DMS53 (cell line): ENCODE measurements at regions not wholly inside any gene's neighbourhood (a gene's known extent, or its start where the extent isn't known, plus 50 kb on each side); places are given as distances from the start of the nearest gene placed in this dataset.
A peak's percentile ranks its signal among the peaks of the same experiment; 100 is the strongest.
"Not testable (repeated sequence)": the region's sequence is repeated elsewhere in the genome, so short reads cannot be mapped to it uniquely, and the experiment has no call there.

ENCODE experiments used
- DNase-seq: peaks from one replicate; lab custom pipeline; 2025; lab: John Stamatoyannopoulos, UW

DNA sequence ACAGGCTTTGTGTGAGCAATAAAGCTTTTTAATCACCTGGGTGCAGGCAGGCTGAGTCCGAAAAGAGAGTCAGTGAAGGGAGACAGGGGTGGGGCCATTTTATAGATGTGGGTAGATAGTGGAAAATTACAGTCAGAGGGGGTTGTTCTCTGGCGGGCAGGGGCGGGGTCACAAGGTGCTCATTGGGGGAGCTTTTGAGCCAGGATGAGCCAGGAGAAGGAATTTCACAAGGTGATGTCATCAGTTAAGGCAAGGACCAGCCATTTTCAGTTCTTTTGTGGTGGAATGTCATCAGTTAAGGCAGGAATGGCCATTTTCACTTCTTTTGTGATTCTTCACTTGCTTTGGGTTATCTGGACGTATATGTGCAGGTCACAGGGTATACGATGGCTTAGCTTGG lies 571.3 kb upstream of the PCDH7 start:
- not testable (repeated sequence) for DNase-seq

DNA sequence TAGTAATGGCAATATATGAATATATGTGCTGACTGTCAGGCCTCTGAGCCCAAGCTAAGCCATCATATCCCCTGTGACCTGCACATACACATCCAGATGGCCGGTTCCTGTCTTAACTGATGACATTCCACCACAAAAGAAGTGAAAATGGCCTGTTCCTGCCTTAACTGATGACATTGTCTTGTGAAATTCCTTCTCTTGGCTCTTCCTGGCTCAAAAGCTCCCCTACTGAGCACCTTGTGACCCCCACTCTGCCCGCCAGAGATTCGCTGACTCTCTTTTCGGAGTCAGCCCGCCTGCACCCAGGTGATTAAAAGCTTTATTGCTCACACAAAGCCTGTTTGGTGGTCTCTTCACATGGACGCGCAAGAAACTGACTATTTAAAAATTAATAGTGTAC lies 570.6 kb upstream of the PCDH7 start:
- not testable (repeated sequence) for DNase-seq

DNA sequence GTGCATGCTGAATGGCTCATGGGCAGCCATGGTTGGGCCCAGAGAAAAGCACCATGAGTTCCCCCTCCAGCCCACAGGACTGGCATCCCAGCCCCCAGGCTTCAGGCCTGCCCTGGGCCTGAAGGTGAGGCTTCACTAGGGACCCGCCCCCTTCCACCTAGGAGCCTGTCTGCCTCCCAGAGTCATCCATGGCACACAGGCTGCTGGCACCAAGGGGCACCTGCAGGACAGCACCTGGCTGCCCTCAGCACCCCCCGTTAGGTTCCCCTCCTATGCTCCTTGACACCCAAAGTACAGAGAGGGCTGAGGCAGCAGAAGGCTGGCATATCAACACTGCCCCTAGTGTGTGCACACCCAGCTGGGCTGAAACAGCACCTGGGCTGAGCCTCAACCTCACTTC lies 566.7 kb upstream of the PCDH7 start:
- no peak for DNase-seq

DNA sequence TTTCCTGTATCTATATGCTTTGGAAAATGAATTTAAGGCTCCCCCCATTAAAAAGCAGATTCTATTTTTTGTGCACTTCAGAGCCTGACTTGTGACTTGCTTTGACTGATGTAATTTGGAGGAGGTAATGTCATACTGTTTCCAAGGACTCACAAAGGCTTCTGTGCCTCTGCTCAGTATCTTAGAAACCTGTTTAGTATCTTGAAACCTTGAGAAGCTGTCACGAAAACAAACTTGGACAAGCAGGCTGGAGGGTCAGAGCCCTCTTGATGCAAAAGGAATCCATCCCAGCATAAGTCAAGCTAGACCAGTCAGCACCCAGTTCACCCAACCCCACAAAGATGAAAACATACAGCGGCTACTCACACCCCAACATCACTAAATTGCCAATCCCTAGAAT lies 560.0 kb upstream of the PCDH7 start:
- DNase-seq: no peak

DNA sequence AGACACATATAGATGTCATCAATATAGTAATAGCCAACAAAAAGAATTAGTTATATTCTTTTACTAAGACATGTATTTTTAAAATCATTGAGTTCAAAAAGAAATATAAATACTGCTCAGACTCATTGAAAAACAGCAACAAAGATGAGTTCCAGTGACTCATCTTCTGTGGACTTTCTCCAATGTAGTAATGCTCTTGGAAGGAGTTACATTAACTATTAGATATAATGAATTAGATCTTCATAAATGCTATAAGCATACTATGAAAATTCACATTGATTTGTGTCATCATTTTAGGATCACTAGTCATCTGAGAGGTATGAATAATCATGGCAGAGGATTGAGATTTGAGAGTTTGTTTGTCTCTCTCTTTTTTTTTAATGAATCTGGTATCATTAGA lies 547.8 kb upstream of the PCDH7 start:
- no peak for DNase-seq

DNA sequence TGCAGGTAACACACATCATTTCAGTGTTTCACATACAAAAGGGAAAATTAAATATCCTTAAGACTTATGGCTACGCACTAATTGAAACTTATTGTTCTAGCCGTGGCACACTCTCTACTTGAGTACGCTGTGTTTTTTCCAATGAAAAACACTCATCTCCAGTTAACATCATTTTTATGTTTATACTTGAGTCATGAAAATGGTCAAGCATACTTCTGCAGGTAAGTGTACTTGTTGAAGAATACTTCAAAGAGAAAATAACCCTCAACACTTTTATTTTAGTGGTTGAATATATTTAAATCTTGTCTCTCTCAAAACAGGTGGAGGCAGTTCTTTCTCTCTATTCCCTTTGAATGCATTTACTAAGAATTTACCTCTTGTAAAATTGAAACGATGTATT lies 538.7 kb upstream of the PCDH7 start:
- peak; percentile 52 for DNase-seq

DNA sequence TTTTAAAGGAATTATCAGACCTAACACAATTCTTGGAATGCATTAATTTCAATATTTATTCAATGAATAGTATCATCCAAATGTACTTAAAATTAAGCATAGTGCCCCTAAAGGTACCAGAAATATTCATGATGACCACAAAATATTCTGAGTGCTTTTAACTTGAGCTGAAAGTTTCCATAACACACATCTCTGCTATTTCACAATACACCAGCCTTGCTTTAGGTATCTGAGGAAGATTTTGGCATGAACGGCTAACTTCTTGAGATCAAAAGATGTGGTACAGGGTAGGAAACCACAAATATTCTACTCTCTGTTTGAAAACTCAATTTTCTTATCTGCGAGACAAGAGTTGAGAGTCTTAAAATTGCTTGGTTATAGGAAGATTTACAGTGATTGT lies 538.3 kb upstream of the PCDH7 start:
- DNase-seq: no peak

DNA sequence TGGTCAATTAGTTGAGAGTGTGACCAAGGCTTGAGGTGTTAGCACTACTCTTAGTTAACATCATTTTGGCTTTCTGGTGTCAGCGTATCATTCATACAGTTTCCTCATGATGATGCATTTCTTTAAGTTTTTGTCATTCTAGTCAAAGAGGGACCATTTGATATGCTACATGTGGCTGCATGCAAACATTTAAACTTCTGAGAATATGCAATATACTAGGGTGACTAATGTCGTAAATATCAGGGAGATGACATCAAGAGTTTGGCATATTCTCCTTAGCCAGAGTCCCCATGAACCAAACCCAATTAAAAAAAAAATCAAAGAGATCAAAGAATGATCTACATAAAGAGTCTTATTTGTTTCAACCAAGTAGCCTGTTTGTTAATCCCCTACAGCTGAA lies 537.4 kb upstream of the PCDH7 start:
- no peak for DNase-seq

DNA sequence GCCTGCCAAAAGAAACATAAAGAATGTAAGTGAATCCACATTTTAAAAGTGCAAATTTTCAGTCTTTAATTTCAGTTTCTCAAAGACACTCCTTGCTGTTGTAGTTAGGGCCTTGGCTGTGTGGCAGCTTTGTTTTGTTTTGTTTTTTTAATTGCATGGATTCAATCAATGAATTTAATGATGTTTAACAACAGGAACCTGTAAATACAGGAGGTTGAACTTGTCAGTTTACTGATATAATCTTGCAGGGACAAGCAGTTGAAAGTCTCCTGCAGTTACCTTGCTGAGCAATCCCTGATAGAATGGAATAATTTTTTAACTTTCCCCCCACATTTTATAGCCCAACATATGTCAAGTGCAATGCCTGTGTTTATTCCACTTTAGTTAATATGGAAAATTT lies 528.3 kb upstream of the PCDH7 start:
- DNase-seq: no peak

DNA sequence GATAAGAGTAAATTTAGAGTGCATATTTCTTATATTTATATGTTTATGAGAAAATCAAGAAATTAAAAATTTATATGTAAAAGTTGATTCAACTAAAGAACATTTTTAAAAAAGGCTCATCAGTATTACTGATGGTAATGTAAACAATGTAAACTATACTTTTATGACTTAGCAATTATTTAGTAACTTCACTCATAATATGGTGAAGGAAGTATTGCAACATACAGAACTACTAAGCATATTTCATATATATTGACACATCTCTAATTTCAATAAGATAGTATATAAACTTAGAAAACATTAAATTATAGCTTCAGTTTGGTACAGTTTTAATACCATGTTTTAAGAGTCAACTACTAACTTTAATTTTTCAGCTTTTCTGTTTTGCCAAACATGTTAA lies 512.8 kb upstream of the PCDH7 start:
- DNase-seq: no peak

DNA sequence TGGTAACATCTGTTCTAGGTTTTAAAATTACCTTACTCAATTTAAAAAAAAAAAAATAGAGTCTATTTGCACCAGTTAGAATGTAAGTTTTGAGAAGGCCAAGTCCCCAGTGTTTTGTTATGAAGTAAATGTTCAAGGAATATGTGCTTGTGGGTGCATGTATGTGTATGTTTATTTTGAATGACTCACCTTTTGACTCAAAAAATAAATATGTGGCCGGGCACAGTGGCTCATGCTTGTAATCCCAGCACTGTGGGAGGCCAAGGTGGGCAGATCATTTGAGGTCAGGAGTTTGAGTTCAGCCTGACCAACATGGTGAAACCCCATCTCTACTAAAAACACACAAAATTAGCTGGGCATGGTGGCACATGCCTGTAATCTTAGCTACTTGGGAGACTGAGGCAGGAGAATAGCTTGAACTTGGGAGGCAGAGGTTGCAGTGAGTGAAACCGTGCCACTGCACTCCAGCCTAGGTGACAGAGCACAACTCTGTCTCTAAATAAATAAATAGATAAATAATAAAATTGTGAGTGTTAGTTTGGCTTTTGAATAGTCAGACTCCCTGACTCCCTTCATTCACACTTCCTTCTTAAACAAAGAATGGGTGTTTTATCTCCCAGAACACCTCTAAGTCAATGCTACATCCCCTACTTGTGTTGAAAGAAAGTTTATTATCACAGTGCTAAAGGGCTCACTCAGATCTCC lies 511.3 kb upstream of the PCDH7 start:
- peak; percentile 86 for DNase-seq

DNA sequence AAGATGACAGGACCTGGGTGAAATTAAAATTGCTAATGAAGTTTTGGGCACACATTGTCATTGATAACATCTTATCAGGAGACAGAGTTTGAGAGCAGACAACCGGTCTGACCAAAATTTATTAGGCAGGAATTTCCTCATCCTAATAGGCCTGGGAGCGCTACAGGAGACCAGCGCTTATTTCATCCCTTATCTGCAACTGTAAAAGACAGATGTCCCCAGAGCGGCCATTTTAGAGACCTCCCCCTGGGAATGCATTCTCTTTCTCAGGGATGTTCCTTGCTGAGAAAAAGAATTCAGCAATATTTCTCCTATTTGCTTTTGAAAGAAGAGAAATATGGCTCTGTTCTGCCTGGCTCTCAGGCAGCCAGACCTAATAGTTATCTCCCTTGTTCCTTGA lies 504.2 kb upstream of the PCDH7 start:
- DNase-seq: peak; percentile 33

DNA sequence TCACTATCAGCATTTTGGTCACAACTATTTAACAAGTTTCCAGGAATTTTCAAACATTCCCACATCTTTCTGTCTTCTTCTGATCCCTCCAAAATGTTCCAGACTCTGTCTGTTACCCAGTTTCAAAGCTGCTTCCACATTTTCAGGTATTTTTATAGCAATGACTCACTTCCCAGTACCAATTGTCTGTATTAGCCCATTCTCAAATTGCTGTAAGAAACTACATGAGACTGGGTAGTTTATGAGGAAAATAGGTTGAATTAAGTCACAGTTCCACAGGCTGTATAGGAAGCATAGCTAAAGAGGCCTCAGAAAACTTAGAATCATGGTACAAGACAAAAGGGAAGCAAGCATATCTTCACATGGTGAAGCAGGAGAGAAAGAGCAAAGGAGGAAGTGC lies 475.0 kb upstream of the PCDH7 start:
- DNase-seq: no peak

DNA sequence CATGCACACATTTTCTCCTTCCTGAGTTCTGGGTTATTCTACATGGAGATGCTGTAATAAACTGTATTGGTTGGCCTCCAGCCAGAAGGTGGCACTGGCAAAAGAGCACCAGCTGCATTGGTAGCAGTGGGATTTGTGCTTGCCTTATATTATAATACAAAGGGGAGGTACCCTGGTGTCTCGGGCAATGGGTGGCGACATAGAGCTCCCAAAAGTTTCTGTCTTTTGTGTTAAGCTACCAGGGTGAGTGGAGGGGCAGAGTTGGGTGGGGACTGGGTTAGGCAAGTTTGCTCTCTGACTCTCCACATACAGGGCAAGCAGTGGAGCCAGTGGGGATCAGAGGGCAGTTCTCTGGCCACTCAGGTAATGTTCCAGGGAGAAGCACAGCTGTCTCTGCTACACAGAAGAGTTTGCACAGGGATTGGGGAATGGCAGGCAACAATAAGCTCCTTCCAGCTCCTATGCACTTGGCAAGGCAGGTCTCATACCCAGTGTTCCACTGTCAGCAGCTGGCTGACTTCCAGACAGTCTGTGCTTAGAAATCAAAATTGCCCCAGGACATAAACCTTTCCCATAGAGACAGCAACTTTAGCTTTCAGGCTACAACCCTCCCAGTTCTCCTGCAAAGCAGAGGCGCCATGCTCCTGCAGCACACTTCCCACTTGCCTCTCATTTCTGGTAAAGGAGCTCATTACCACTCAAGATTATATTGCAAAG lies 463.9 kb upstream of the PCDH7 start:
- DNase-seq: peak; percentile 23

DNA sequence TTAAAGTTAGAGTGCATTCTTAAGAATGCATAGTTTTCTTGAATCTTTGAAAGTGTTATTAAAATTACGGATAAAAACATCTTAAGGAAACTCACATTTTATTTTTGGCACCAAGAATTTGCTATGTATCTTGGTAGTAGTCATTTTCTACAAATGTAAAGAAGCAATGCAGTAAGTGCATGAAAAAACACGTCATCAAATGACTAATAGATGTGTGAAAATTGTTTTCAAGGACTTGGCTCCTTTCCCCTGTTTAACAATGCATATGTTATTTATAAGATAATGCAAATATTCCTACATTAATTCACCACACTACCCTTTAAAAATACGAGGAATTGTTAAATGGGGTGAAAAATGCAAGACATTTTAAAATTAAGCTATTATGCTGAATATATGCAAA lies 461.2 kb upstream of the PCDH7 start:
- DNase-seq: no peak

DNA sequence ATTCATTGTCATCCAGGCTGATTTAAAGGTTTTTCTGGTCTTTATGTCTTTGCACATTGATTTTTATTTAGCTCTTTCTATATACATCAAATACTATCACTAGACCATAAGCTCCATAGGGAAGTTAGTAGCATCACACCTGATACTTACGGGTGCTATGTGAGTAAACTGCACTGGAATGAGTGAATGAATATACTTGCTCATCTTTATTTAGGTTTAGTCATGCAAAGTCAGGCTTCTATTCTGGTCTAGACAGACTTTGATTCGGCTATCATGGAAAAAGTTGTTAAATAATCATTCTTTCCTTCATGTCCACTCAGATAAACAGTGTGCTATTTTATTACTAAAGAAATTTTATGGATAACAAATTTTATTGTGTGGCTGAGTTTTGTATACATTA lies 457.8 kb upstream of the PCDH7 start:
- no peak for DNase-seq

DNA sequence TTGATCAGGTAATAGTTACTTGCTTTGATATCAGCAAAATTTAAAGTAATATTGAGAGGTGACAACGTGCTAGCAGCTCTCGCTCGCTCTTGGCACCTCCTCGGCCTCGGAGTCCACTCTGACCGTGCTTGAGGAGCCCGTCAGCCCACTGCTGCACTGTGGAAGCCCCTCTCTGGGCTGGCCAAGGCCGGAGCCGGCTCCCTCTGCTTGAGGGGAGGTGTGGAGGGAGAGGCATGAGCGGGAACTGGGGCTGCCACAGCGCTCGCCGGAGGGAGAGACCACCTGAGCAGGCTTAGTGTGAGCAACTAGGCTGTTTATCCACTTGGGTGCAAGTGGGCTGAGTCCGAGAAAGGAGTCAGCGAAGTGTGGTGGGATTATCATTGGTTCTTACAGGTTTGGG lies 455.7 kb upstream of the PCDH7 start:
- no peak for DNase-seq

DNA sequence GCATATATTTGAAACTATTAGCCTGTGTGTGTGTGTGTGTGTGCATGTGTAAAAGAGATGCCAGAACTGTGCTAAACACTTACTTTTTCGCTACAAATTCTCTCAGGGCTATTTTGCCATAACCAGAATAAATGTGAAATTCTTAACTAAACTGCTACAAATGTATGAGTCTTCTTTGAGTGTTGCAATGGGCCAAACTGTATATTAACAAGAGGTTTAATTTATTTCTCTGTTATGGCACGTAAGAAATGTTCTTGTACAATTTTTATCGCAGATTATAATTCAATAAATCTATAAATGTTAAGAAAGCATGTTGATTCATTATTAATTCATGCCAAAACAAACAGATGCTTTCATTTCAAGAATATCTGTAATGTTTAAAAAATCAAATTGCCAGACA lies 454.5 kb upstream of the PCDH7 start:
- no peak for DNase-seq

DNA sequence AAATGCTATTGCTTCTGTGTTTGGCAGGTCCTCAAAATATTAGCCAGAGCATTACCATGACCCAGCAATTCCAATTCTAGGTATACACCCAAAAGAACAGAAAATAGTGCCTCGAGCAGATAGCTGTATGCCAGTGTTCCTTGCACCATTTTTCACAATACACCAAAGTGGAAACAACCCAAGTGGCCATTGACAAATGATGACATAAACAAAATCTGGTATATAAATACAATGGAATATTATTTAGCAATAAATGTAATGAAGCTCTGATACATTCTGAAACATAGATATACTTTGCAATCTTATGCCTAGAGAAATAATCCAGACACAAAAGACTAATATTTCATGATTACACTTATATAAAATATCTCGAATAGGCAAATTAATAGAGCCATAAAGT lies 451.8 kb upstream of the PCDH7 start:
- DNase-seq: no peak

DNA sequence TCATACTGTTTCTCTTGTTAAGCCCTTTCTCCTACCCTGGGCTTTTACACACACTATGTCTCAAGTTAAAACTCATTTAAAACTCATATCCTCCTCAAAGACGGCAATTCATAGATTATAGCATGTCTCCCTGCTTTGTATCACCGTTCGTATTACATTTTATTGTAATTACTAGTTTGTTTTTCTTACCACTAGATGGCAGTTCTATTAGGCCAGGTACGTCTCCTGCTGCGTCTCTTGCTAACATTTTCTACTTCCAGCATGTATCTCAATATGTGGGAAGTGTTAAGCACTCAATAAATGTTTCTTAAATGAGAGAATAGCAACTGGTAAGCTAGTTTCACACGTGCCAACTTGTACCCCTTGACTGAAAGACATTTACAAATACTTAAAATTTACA lies 450.3 kb upstream of the PCDH7 start:
- peak; percentile 59 for DNase-seq

DNA sequence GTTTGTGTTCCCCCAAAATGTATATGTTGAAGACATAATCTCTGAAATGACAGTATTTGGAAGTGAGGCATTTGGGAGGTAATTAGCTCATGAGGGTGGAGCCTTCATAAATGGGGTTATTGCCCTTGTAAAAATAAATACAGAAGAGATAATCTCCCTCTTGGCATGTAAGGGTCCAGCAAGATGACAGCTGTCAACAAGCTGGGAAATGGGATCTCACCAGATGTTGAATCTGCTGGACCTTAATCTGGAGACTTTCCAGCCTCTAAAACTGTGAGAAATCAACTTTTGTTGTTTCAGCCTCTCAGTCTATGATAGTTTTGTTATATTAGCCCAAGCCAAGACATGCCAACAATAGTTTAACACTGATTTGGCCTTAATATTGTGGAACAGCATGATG lies 438.2 kb upstream of the PCDH7 start:
- DNase-seq: no peak

DNA sequence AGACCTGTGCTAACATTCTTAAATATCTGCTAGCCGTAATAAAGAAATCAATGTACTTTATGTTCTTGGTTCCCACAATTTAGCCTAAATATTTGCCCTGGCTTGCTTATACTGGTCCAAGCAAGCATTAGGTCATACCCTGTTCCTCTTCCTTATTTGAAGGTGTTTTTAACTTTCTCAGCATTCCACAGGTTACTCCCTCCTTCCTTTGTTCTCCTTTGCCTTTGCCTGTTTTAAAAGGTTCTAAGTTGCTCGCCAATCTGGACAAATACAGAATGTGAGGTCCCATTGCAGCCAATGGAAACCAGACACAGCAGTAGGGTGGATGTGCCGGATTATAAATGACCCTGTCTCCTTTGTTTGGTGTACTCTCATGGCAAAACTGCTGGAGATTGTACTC lies 436.8 kb upstream of the PCDH7 start:
- DNase-seq: no peak

DNA sequence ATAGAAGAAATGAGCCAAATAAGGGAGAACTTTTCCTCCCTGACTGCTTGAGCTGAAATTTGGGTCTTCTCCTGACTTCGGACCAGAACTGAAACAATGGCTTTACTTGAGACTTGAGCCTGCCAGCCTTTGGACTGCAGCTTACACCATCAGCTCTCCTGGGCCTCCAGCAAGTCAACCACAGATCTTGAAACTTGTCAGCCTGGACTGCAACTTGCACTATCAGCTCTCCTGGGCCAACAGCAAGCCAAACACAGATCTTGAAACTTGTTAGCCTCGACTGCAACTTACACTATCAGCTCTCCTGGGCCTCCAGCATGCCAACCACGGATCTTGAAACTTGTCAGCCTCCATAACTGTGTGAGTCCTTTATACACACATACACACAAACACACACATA lies 425.9 kb upstream of the PCDH7 start:
- DNase-seq: no peak

DNA sequence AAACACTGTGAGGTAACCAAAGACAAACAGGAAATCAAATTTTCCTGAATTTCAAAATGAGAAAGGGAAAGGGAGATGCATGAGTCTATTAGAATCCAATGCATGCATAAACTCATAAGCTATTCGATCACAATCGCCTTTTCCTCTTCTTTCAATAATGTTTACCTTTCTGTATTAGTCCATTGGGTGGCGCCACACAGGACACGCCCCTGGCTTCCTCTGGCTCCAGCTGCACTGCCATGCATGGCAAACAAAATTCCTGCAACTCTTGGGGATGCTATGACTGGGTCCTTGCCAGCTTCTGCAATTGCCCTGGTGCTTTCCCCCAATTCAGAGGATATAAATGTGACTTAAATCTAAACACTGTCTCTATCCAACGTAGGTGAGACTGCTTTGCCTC lies 424.5 kb upstream of the PCDH7 start:
- DNase-seq: peak; percentile 38
